GM23338 (cell line): ENCODE measurements at regions not wholly inside any gene's neighbourhood (a gene's known extent, or its start where the extent isn't known, plus 50 kb on each side); places are given as distances from the start of the nearest gene placed in this dataset.

ENCODE experiments used
- ATAC-seq: fragments of 200-7000 bp; cut with Tn5 transposase; 3 replicates; pipeline ENCODE4 v1.9.1; 2020
- DNase-seq: peaks from one replicate; pipeline ENCODE4 v3.0.0-alpha.2; 2015; ENCODE audit warnings: low spot score
- H2AFZ ChIP-seq: fragments of 200-600 bp; sonication (generic); 2 replicates; pipeline ENCODE4 v1.8.0; 2016; ENCODE audit warnings: antibody characterized with exemption, mild to moderate bottlenecking, moderate library complexity
- H3F3A ChIP-seq: fragments of 200-600 bp; sonication (generic); replicated peaks from 2 replicates; pipeline ENCODE4 v1.8.0; 2017; ENCODE audit warnings: antibody characterized with exemption, mixed run types, low read depth
- H3K27ac ChIP-seq: fragments of 200-600 bp; sonication (generic); 2 replicates; pipeline ENCODE4 v1.6.1; 2016; ENCODE audit warnings: low read depth
- H3K27me3 ChIP-seq: fragments of 200-600 bp; sonication (generic); 2 replicates; pipeline ENCODE4 v1.8.0; 2016; ENCODE audit warnings: mild to moderate bottlenecking, mixed run types, moderate library complexity; ENCODE audit not compliant: insufficient read depth
- H3K36me3 ChIP-seq: fragments of 200-600 bp; sonication (generic); 2 replicates; pipeline ENCODE4 v1.8.0; 2016; ENCODE audit warnings: mild to moderate bottlenecking; ENCODE audit not compliant: insufficient read depth
- H3K4me1 ChIP-seq: fragments of 200-600 bp; sonication (generic); 2 replicates; pipeline ENCODE4 v1.8.0; 2016; ENCODE audit warnings: mild to moderate bottlenecking, moderate library complexity; ENCODE audit not compliant: insufficient read depth
- H3K4me2 ChIP-seq: fragments of 200-600 bp; sonication (generic); 2 replicates; pipeline ENCODE4 v1.7.1; 2017; ENCODE audit warnings: mixed run types
- H3K4me3 ChIP-seq: fragments of 200-600 bp; sonication (generic); 2 replicates; pipeline ENCODE4 v1.6.1; 2016; ENCODE audit warnings: mixed run types
- H3K79me2 ChIP-seq: fragments of 200-600 bp; sonication (generic); replicated peaks from 2 replicates; pipeline ENCODE4 v1.8.0; 2017; ENCODE audit warnings: mild to moderate bottlenecking; ENCODE audit not compliant: insufficient read depth
- H3K9me2 ChIP-seq: fragments of 200-600 bp; sonication (generic); 2 replicates; pipeline ENCODE4 v1.8.0; 2017; ENCODE audit not compliant: insufficient read depth
- H4K20me1 ChIP-seq: fragments of 200-600 bp; sonication (generic); replicated peaks from 2 replicates; pipeline ENCODE4 v1.8.0; 2017; ENCODE audit warnings: mild to moderate bottlenecking; ENCODE audit not compliant: insufficient read depth
- H3K27ac Mint-ChIP-seq: 2 replicates; pipeline ENCODE4 v1.8.0; 2020; ENCODE audit warnings: inconsistent platforms, mild to moderate bottlenecking, moderate library complexity, mixed read lengths
- H3K27me3 Mint-ChIP-seq: 3 replicates; pipeline ENCODE4 v1.8.0; 2022; ENCODE audit warnings: low read depth, mild to moderate bottlenecking, moderate library complexity, mixed read lengths, inconsistent platforms; ENCODE audit not compliant: insufficient read depth, poor library complexity
- H3K36me3 Mint-ChIP-seq: 3 replicates; pipeline ENCODE4 v1.8.0; 2021; ENCODE audit warnings: low read depth, mild to moderate bottlenecking, inconsistent platforms, moderate library complexity, mixed read lengths
- H3K4me1 Mint-ChIP-seq: 3 replicates; pipeline ENCODE4 v1.8.0; 2020; ENCODE audit warnings: mild to moderate bottlenecking, inconsistent platforms, mixed read lengths
- H3K4me3 Mint-ChIP-seq: 3 replicates; pipeline ENCODE4 v1.8.0; 2021; ENCODE audit warnings: moderate library complexity, mild to moderate bottlenecking, inconsistent platforms, mixed read lengths
- H3K9me3 Mint-ChIP-seq: 3 replicates; pipeline ENCODE4 v1.8.0; 2020; ENCODE audit warnings: moderate library complexity, mild to moderate bottlenecking, inconsistent platforms, mixed read lengths
- CREB1 ChIP-seq: fragments of 250-450 bp; sonication (Bioruptor Pico); IDR thresholded peaks from 2 replicates; pipeline ENCODE4 v1.5.0; 2020; ENCODE audit warnings: low read depth, mild to moderate bottlenecking, moderate library complexity
- ETS1 ChIP-seq: IDR thresholded peaks from 2 replicates; pipeline ENCODE4 v1.6.1; 2016; ENCODE audit warnings: antibody characterized with exemption
- EZH2 ChIP-seq: fragments of 200-600 bp; sonication (generic); IDR thresholded peaks from one replicate; pipeline ENCODE4 v1.8.0; 2017; ENCODE audit warnings: antibody characterized with exemption, mild to moderate bottlenecking, low read depth; ENCODE audit not compliant: unreplicated experiment
- EZH2phosphoT487 ChIP-seq: fragments of 200-600 bp; sonication (generic); IDR thresholded peaks from one replicate; pipeline ENCODE4 v1.8.1; 2018; ENCODE audit warnings: antibody characterized with exemption; ENCODE audit not compliant: unreplicated experiment
- JUNB ChIP-seq: IDR thresholded peaks from one replicate; pipeline ENCODE4 v1.6.1; 2016; ENCODE audit warnings: antibody characterized with exemption; ENCODE audit not compliant: unreplicated experiment
- NANOG ChIP-seq: IDR thresholded peaks from 2 replicates; pipeline ENCODE4 v1.6.1; 2016; ENCODE audit warnings: antibody characterized with exemption, borderline replicate concordance
- POLR2AphosphoS5 ChIP-seq: IDR thresholded peaks from 2 replicates; pipeline ENCODE4 v1.6.1; 2016; ENCODE audit warnings: antibody characterized with exemption, low read depth
- REST ChIP-seq: IDR thresholded peaks from one replicate; pipeline ENCODE4 v1.6.1; 2018; ENCODE audit warnings: antibody characterized with exemption; ENCODE audit not compliant: unreplicated experiment
- STAT1 ChIP-seq: IDR thresholded peaks from one replicate; pipeline ENCODE4 v1.6.1; 2016; ENCODE audit warnings: antibody characterized with exemption; ENCODE audit not compliant: unreplicated experiment
- ZNF331 ChIP-seq: fragments of 250-450 bp; sonication (Bioruptor Pico); IDR thresholded peaks from 2 replicates; pipeline ENCODE4 v1.5.0; 2020; ENCODE audit warnings: low read depth, mild to moderate bottlenecking, moderate library complexity
- ZNF462 ChIP-seq: fragments of 250-450 bp; sonication (Bioruptor Pico); IDR thresholded peaks from 2 replicates; pipeline ENCODE4 v1.5.0; 2020; ENCODE audit warnings: mild to moderate bottlenecking, moderate library complexity

- no peak for TF ChIP-seq REST
- TF ChIP-seq CREB1 (CRISPR knock-in tag) = no peak
- no peak for TF ChIP-seq ZNF331 (CRISPR knock-in tag)
- TF ChIP-seq EZH2 = no peak
Measured at GRCh38 chr10:3420527-3421469, 248.2 kb upstream of the PITRM1 start (continued).

- Histone ChIP-seq H4K20me1 (no peaks in the 10 kb centered on the region), H3K4me1 (no peaks in the 10 kb centered on the region), H3F3A (no peaks in the 10 kb centered on the region), H3K79me2 (no peaks in the 10 kb centered on the region), H2AFZ (no peak overlapping the region), H3K4me2 (no peak overlapping the region), H3K36me3 (no peaks in the 10 kb centered on the region), H3K9me2 (no peaks in the 10 kb centered on the region), H3K27me3 (no peaks in the 10 kb centered on the region), H3K4me3 (no peak overlapping the region), H3K27ac (no peak overlapping the region)
- peaks cover 11% of the 10 kb centered on the region; the same call in 2 of the 3 replicates for H3K4me1 Mint-ChIP-seq
- H3K27me3 Mint-ChIP-seq = peaks cover 4% of the 10 kb centered on the region
- DNase-seq (no peak), ATAC-seq (no peak)
- no peaks in the 10 kb centered on the region for H3K36me3 Mint-ChIP-seq
- no peak overlapping the region for H3K4me3 Mint-ChIP-seq
- no peak overlapping the region; the same call in 1 of the 2 replicates for H3K27ac Mint-ChIP-seq
- H3K9me3 Mint-ChIP-seq = no peaks in the 10 kb centered on the region
- TF ChIP-seq JUNB (no peak), EZH2phosphoT487 (no peak), EZH2 (no peak), ZNF462 (CRISPR knock-in tag) (no peak), ETS1 (no peak), NANOG (no peak), STAT1 (no peak), POLR2AphosphoS5 (no peak), CREB1 (CRISPR knock-in tag) (no peak), ZNF331 (CRISPR knock-in tag) (no peak)
Measured at GRCh38 chr10:3419719-3420495, 247.3 kb upstream of the PITRM1 start.
